Dendritic cell treated with granulocyte-macrophage colony-stimulating factor and Interleukin-4, amounts not matched to agents 40 ng/mL and 50 ng/mL, for 4 days (primary cell): ENCODE measurements at regions not wholly inside any gene's neighbourhood (a gene's known extent, or its start where the extent isn't known, plus 50 kb on each side); places are given as distances from the start of the nearest gene placed in this dataset.
"Not testable (repeated sequence)": the region's sequence is repeated elsewhere in the genome, so short reads cannot be mapped to it uniquely, and the experiment has no call there.

Experiments used
- H3K27ac Mint-ChIP-seq: one replicate; pipeline ENCODE4 v1.8.0; 2022; ENCODE audit warnings: mild to moderate bottlenecking, mixed read lengths
- H3K27me3 Mint-ChIP-seq: one replicate; pipeline ENCODE4 v1.8.0; 2022; ENCODE audit warnings: mild to moderate bottlenecking, mixed read lengths
- H3K36me3 Mint-ChIP-seq: one replicate; pipeline ENCODE4 v1.8.0; 2022; ENCODE audit warnings: low read depth, mixed read lengths
- H3K4me1 Mint-ChIP-seq: one replicate; pipeline ENCODE4 v1.8.0; 2022; ENCODE audit warnings: low read depth, mixed read lengths
- H3K4me3 Mint-ChIP-seq: one replicate; pipeline ENCODE4 v1.8.0; 2022; ENCODE audit warnings: mild to moderate bottlenecking, moderate library complexity, mixed read lengths
- H3K9me3 Mint-ChIP-seq: one replicate; pipeline ENCODE4 v1.8.0; 2022; ENCODE audit warnings: mixed read lengths
- intact Hi-C: fragments of 100-400 bp; cut with micrococcal nuclease; formaldehyde crosslinking; loops from one replicate; pipeline ENCODE4 v1.15.0; 2022

GRCh38 chr13:66205807-66206206 lies 1024.3 kb downstream of the PCDH9 start:
- Mint-ChIP-seq H3K36me3 (no peaks in the 10 kb centered on the region), H3K27me3 (no peaks in the 10 kb centered on the region), H3K27ac (no peak overlapping the region), H3K4me3 (no peak overlapping the region), H3K4me1 (no peaks in the 10 kb centered on the region), H3K9me3 (peaks cover 21% of the 10 kb centered on the region)
- intact Hi-C loops, result no loop called here

GRCh38 chr13:66200555-66200954 lies 1029.6 kb downstream of the PCDH9 start:
- no peaks in the 10 kb centered on the region for H3K27me3 Mint-ChIP-seq
- intact Hi-C loops, result no loop called here
- H3K9me3 Mint-ChIP-seq, result peaks cover 27% of the 10 kb centered on the region
- no peaks in the 10 kb centered on the region for H3K4me1 Mint-ChIP-seq
- no peak overlapping the region for H3K27ac Mint-ChIP-seq
- no peak overlapping the region for H3K4me3 Mint-ChIP-seq
- no peaks in the 10 kb centered on the region for H3K36me3 Mint-ChIP-seq

- Mint-ChIP-seq H3K27ac (no peak overlapping the region), H3K4me1 (no peaks in the 10 kb centered on the region)
Observed at GRCh38 chr13:66195238-66195637, 1034.9 kb downstream of the PCDH9 start.

GRCh38 chr13:66189986-66190385 lies 1040.2 kb downstream of the PCDH9 start:
- no peak overlapping the region for H3K27ac Mint-ChIP-seq
- H3K9me3 Mint-ChIP-seq, result peaks cover 10% of the 10 kb centered on the region
- no peaks in the 10 kb centered on the region for H3K27me3 Mint-ChIP-seq
- H3K36me3 Mint-ChIP-seq, result no peaks in the 10 kb centered on the region
- H3K4me1 Mint-ChIP-seq, result no peaks in the 10 kb centered on the region
- no peak overlapping the region for H3K4me3 Mint-ChIP-seq
- intact Hi-C loops, result no loop called here

More at GRCh38 chr13:66195238-66195637, 1034.9 kb downstream of the PCDH9 start:
- Mint-ChIP-seq H3K4me3 (no peak overlapping the region), H3K27me3 (no peaks in the 10 kb centered on the region), H3K9me3 (peaks cover 26% of the 10 kb centered on the region), H3K36me3 (no peaks in the 10 kb centered on the region)
- intact Hi-C loops, result no loop called here

GRCh38 chr13:66180836-66181235 lies 1049.3 kb downstream of the PCDH9 start:
- Mint-ChIP-seq H3K4me1 (no peaks in the 10 kb centered on the region), H3K9me3 (peaks cover 39% of the 10 kb centered on the region), H3K27me3 (no peaks in the 10 kb centered on the region), H3K4me3 (no peak overlapping the region), H3K36me3 (no peaks in the 10 kb centered on the region), H3K27ac (no peak overlapping the region)
- intact Hi-C loops, result no loop called here

GRCh38 chr13:66171920-66172319 lies 1058.2 kb downstream of the PCDH9 start:
- intact Hi-C loops, result no loop called here
- no peaks in the 10 kb centered on the region for H3K36me3 Mint-ChIP-seq
- no peaks in the 10 kb centered on the region for H3K27me3 Mint-ChIP-seq

GRCh38 chr13:66162470-66162869 lies 1067.7 kb downstream of the PCDH9 start:
- Mint-ChIP-seq H3K27ac (no peak overlapping the region), H3K27me3 (no peaks in the 10 kb centered on the region), H3K4me1 (no peaks in the 10 kb centered on the region), H3K9me3 (no peaks in the 10 kb centered on the region), H3K36me3 (no peaks in the 10 kb centered on the region), H3K4me3 (no peak overlapping the region)
- intact Hi-C loops, result no loop called here

More at GRCh38 chr13:66171920-66172319, 1058.2 kb downstream of the PCDH9 start:
- H3K9me3 Mint-ChIP-seq, result peaks cover 5% of the 10 kb centered on the region
- H3K4me1 Mint-ChIP-seq, result no peaks in the 10 kb centered on the region
- no peak overlapping the region for H3K4me3 Mint-ChIP-seq
- H3K27ac Mint-ChIP-seq, result no peak overlapping the region

GRCh38 chr13:66159511-66159910 lies 1070.6 kb downstream of the PCDH9 start:
- Mint-ChIP-seq H3K4me1 (no peaks in the 10 kb centered on the region), H3K27me3 (no peaks in the 10 kb centered on the region), H3K36me3 (no peaks in the 10 kb centered on the region), H3K9me3 (no peaks in the 10 kb centered on the region), H3K4me3 (no peak overlapping the region), H3K27ac (no peak overlapping the region)
- intact Hi-C loops, result no loop called here

GRCh38 chr13:66154976-66155375 lies 1075.2 kb downstream of the PCDH9 start:
- no peak overlapping the region for H3K27ac Mint-ChIP-seq
- no peaks in the 10 kb centered on the region for H3K27me3 Mint-ChIP-seq
- H3K4me1 Mint-ChIP-seq, result no peaks in the 10 kb centered on the region
- intact Hi-C loops, result no loop called here
- H3K36me3 Mint-ChIP-seq, result no peaks in the 10 kb centered on the region
- H3K9me3 Mint-ChIP-seq, result no peaks in the 10 kb centered on the region
- no peak overlapping the region for H3K4me3 Mint-ChIP-seq

GRCh38 chr13:66154354-66154753 lies 1075.8 kb downstream of the PCDH9 start:
- H3K9me3 Mint-ChIP-seq, result no peaks in the 10 kb centered on the region
- no peak overlapping the region for H3K27ac Mint-ChIP-seq
- H3K36me3 Mint-ChIP-seq, result no peaks in the 10 kb centered on the region
- intact Hi-C loops, result no loop called here
- H3K27me3 Mint-ChIP-seq, result no peaks in the 10 kb centered on the region
- H3K4me3 Mint-ChIP-seq, result no peak overlapping the region
- H3K4me1 Mint-ChIP-seq, result no peaks in the 10 kb centered on the region

GRCh38 chr13:66152596-66152995 lies 1077.5 kb downstream of the PCDH9 start:
- H3K27me3 Mint-ChIP-seq, result no peaks in the 10 kb centered on the region
- intact Hi-C loops, result no loop called here
- no peak overlapping the region for H3K4me3 Mint-ChIP-seq

GRCh38 chr13:66144357-66144756 lies 1085.8 kb downstream of the PCDH9 start:
- H3K27ac Mint-ChIP-seq, H3K4me1 Mint-ChIP-seq, H3K4me3 Mint-ChIP-seq, intact Hi-C loops, H3K36me3 Mint-ChIP-seq, H3K27me3 Mint-ChIP-seq: not testable (repeated sequence)
- H3K9me3 Mint-ChIP-seq, result peaks cover 51% of the 10 kb centered on the region

More at GRCh38 chr13:66152596-66152995, 1077.5 kb downstream of the PCDH9 start:
- H3K4me1 Mint-ChIP-seq, result no peaks in the 10 kb centered on the region
- H3K9me3 Mint-ChIP-seq, result no peaks in the 10 kb centered on the region
- no peak overlapping the region for H3K27ac Mint-ChIP-seq
- H3K36me3 Mint-ChIP-seq, result no peaks in the 10 kb centered on the region

- intact Hi-C loops, result no loop called here
- Mint-ChIP-seq H3K4me3 (no peak overlapping the region), H3K27ac (no peak overlapping the region), H3K9me3 (peaks cover 29% of the 10 kb centered on the region), H3K27me3 (no peaks in the 10 kb centered on the region), H3K36me3 (no peaks in the 10 kb centered on the region), H3K4me1 (no peaks in the 10 kb centered on the region)
Observed at GRCh38 chr13:66139701-66140100, 1090.4 kb downstream of the PCDH9 start.

GRCh38 chr13:66139250-66139649 lies 1090.9 kb downstream of the PCDH9 start:
- H3K27ac Mint-ChIP-seq, result no peak overlapping the region
- H3K4me1 Mint-ChIP-seq, result no peaks in the 10 kb centered on the region
- no peak overlapping the region for H3K4me3 Mint-ChIP-seq
- no peaks in the 10 kb centered on the region for H3K27me3 Mint-ChIP-seq
- intact Hi-C loops, result no loop called here
- peaks cover 24% of the 10 kb centered on the region for H3K9me3 Mint-ChIP-seq
- H3K36me3 Mint-ChIP-seq, result no peaks in the 10 kb centered on the region

- H3K36me3 Mint-ChIP-seq, result no peaks in the 10 kb centered on the region
- H3K4me3 Mint-ChIP-seq, result no peak overlapping the region
- peaks cover 15% of the 10 kb centered on the region for H3K9me3 Mint-ChIP-seq
- intact Hi-C loops, result no loop called here
- H3K27ac Mint-ChIP-seq, result no peak overlapping the region
- H3K27me3 Mint-ChIP-seq, result no peaks in the 10 kb centered on the region
- H3K4me1 Mint-ChIP-seq, result no peaks in the 10 kb centered on the region
Observed at GRCh38 chr13:66138172-66138811, 1091.8 kb downstream of the PCDH9 start.
